Activated CD4-positive, CD25-positive, alpha-beta regulatory T cell (primary cell): ENCODE measurements at regions not wholly inside any gene's neighbourhood (a gene's known extent, or its start where the extent isn't known, plus 50 kb on each side); places are given as distances from the start of the nearest gene placed in this dataset.
A peak's percentile ranks its signal among the peaks of the same experiment; 100 is the strongest.
"Not testable (repeated sequence)": the region's sequence is repeated elsewhere in the genome, so short reads cannot be mapped to it uniquely, and the experiment has no call there.

ENCODE experiments used
- DNase-seq, 4 experiments: peaks; one replicate each; lab custom pipeline; 2025; lab: John Stamatoyannopoulos, UW

DNA sequence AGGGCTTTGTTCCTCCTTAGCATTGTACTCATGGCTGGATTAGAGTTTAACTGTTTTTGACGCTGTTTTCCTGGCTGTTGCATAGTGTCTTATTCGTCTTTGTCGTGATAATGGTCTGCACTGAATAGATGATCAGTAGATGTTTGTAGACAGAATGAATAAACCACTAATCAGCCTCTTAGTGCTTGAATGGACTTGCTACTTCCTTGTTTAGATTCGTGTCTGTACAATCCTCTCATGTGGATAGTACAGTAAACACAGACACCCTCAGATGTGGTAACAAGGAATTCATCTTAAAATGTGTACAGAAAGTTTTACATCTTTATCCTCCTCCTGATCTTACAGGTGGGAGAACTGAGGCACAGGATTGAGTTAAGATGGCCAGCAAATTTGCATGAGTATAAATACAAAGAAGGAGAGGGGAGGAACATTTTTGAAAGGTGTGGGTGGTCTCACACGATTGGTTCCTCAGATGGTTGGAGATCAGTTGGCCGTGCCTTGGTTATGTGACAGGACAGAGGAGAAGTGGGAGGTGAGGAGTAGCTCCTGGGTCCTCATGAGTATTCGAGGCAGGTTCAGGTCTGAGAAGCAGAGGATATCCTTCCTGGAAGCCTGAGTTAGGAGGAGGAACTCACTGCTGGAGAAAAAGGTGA is 196.0 kb downstream of the KLRB1 start:
- DNase-seq, result not testable (repeated sequence)

DNA sequence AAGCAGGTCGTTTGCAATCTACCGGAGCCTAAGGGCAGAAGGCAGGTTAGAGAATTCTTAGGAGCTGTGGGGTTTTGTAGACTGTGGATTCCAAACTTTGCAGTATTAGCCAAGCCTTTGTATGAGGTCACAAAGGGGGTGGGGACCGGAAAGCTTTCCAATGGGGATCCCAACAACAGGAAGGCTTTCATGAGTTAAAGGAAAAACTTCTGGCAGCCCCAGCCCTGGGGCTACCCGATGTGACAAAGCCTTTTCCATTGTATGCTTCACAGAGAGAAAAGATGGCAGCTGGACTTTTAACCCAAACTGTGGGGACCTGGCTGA is 199.2 kb upstream of the PZP start:
- DNase-seq, result not testable (repeated sequence)

DNA sequence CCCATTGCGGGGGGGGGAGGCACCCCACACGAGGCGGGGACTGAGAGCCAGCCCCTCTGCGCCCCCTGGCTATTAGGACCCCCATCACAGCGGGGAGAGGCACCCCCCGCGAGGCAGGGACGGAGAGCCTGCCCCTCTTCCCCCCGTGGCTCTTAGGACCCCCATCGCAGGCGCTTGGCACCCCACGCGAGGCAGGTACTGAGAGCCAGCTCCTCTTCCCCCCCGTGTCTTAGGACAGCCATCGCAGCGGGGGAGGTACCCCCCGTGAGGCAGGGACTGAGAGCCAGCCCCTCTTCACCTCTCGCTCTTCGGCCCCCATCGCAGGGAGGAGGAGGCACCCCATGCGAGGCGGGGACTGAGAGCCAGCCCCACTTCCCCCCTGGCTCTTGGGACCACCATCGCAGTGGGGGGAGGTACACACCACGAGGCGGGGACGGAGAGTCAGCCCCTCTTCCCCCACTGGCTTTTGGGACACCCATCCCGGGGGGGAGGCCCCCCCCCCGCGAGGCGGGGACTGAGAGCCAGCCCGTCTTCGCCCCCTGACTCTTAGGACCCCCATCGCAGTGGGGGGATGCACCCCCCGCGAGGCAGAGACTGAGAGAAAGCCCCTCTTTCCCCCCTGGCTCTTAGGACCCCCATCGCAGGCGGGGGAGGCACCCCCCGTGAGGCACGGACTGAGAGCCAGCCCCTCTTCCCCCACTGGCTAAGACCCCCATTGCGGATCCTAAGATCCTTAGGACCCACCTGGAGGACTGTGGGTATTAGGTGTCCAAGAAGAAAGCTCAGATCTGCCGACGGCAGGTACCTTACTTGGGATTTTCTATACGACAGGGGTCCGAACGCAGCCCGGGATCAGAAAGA is 198.6 kb upstream of the PZP start:
- no peak for DNase-seq

DNA sequence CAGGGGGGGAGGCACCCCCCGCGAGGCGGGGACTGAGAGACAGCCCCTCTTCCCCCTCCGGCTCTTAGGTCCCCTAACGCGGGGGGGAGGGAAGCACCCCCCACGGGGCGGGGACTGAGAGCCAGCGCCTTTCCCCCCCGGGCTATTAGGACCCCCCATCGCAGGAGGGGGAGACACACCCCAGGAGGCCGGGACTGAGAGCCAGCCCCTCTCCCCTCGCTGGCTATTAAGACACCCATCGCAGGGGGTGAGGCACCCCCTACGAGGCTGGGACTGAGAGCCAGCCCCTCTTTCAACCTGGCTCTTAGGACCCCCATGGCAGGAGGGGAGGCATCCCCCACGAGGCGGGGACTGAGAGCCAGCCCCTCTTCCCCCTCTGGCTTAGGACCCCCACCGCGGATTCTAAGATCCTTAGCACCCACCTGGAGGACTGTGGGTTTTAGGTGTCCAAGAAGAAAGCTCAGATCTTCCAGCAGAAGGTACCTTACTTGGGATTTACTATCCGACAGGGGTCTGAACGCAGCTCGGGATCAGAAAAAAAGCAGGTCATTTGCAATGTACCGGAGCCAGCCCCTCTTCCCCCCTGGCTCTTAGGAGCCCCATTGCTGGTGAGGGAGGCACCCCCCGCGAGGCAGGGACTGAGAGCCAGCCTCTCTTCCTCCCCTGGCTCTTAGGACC is 197.8 kb upstream of the PZP start:
- DNase-seq, result no peak

DNA sequence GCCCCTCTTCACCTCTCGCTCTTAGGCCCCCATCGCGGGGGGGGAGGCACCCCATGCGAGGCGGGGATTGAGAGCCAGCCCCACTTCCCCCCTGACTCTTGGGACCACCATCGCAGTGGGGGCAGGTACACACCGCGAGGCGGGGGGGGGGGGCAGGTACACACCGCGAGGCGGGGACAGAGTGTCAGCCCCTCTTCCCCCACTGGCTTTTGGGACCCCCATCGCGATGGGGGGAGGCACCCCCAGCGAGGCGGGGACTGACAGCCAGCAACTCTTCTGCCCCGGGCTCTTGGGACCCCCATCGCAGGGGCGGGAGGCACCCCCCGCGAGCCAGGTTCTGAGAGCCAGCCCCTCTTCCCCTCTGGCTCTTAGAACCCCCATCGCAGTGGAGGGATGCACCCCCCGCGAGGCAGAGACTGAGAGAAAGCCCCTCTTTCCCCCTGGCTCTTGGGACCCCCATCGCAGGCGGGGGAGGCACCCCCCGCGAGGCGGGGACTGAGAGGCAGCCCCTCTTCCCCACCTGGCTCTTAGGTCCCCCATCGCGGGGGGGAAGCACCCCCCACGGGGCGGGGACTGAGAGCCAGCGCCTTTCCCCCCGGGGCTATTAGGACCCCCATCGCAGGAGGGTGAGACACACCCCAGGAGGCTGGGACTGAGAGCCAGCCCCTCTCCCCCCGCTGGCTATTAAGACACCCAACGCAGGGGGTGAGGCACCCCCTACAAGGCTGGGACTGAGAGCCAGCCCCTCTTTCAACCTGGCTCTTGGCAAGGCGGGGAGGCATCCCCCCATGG is 196.5 kb upstream of the PZP start:
- DNase-seq, result peak; percentile 7 to 32 (median 20)

DNA sequence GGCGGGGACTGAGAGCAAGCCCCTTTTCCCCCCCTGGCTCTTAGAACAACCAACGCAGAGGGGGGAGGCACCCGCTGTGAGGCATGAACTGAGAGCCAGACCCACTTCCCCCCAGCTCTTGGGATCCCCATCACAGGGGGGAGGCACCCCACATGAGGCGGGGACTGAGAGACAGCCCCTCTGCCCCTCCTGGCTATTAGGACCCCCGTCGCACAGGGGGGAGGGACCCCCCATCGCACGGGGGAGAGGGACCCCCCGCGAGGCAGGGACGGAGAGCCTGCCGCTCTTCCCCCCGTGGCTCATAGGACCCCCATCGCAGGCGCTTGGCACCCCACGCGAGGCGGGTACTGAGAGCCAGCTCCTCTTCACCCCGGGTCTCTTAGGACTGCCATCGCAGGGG is 195.8 kb upstream of the PZP start:
- no peak for DNase-seq

DNA sequence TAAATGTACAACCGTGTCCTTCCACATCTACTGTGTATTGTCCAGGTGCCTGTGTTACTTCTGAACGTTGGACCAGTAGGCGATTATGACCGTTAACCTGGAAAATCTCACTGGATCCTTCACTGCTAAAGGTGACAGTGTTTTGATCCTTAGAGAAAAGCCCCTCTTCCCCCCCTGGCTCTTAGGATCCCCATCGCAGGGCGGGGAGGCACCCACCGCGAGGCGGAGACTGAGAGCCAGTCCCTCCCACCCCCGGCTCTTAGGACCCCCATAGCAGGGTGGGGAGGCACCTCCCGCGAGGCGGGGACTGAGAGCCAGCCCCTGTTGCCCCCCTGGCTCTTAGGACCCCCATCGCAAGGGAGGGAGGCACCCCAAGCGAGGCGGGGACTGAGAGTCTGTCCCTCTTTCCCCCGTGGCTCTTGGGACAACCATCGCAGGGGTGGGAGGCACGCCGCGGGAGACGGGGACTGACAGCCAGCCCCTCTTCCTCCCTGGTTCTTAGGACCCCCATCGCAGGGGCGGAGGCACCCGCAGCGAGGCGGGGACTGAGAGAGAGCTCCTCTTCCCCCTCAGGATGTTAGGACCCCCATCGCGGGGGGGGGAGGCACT is 194.3 kb upstream of the PZP start:
- DNase-seq, result not testable (repeated sequence)

DNA sequence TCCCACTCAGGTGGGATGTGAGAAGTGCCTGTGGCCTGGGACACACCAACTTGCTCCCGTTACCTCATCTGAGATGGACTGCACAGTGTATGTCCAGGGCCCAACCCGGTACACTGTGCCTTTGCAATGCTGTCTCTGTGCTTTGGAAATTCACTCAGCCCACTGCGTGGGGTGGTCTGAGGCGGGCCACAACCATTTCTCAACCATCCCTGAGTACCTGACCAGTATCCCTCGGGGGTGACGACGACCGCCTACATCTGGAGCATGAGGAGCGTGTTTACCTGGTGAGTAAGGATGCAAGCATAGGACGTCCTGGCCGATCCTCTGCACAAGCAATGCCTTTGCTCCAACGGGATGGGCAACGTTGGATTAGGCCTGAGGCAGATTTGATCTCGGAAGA is 188.2 kb upstream of the PZP start:
- not testable (repeated sequence) for DNase-seq

DNA sequence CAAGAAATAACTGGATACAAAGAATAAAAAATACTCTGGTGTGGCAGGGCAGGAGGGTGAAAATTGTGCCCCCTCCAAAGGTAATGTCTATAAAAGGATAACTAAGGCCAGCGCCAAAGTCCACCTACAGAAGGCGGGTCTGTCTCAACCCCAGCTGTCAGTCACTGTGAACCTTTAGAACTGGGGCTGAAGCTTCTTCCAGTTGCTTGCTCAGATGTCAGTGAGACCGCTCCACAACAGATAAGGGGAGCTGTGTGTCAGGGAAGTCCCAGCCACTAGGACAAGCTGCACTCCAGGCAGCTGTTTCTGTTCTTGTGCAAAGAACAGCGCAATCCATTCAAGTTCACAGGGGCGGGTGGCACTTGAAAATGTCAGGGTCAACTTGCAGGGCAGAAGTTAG is 187.0 kb upstream of the PZP start:
- not testable (repeated sequence) for DNase-seq

DNA sequence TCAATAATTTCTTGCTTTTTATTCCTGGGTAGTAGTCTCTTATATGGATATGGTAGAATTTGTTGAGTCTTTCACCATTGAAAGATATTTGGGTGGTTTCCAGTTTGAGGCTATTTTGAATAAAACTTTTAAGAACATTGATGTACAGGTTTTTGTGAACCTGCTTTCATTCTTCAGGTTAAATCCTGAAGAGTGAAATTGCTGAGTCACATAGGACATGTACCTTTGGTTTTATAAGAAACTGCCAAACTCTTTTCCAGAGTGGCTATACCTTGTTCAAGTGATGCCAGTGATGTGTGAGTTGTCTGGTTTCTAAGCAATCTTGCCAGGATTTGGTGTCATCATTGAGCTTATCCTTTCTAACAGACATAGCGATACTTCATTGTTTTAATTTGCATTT is 184.6 kb upstream of the PZP start:
- DNase-seq, result no peak

DNA sequence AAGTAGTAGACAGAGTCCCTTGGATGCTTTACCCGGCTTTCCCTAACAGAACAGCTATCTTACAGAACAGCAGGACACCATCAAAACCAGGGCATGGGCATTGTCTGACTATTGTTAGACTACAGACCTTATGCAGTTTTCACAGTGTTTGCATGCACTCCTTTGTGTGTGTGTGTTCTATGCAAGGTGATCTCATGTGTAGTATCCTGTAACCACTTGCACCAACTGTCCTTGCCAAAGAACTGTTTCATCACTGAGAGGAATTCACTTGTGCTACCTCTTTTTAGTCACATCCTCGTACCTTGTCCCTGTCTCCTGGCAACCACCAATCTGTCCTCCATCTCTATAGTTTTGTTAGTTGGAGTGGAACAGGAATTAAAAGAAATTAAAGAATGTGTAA is 183.6 kb upstream of the PZP start:
- DNase-seq, result no peak

DNA sequence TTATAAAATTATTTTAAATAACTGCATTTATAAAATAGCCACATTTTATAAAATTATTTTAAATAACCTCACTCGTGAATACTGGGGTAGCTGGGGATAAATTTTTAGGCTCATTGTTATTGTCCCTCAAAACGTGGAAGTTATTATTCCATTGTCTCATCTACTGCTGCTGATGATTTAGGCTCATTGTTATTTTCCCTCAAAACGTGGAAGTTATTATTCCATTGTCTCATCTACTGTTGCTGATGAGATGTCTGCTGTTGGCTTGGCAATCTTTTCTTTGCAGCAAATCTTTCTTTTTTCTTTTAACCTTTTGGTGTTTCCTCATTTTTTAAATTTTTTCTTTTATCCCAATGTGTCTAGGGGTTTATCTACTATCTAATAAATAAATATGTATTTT is 182.6 kb upstream of the PZP start:
- DNase-seq, result no peak

DNA sequence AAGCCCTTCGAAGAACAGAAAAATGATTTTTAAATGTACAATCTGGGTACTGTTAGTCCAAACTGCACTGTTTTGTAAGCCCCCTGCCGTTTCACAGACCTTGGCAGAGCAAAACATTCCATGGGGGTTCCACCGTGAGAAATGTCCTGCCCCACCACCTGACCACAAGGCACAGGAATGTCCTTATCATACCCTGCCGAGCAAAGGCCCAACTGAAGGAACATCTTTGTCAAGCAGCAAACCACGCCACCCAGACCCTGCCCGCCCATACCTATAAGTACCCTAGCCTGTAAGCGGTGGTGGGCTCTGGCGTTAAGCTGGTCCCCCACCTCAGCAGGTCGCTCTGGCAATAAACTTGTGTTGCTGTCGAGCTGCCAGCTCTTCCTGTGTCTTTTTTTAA is 181.6 kb upstream of the PZP start:
- no peak for DNase-seq

DNA sequence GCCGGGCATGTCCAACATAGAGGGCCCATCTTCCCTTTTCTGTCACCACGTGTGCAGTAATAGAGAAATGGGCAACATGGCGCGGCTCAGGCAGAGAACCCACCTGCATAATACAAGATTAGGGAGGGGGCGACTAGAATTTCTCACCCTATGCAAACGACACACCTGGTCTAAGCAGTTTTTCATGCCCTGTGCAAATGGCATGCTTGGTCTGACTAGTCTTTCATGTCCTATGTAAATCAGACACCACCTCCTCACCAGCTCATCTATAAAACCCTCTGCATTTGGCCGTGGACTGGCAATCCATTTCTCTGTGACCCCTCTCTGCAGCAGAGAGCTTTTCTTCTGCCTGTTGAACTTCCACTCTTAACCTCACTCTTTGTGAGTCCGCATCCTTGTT is 180.2 kb upstream of the PZP start:
- DNase-seq, result no peak

DNA sequence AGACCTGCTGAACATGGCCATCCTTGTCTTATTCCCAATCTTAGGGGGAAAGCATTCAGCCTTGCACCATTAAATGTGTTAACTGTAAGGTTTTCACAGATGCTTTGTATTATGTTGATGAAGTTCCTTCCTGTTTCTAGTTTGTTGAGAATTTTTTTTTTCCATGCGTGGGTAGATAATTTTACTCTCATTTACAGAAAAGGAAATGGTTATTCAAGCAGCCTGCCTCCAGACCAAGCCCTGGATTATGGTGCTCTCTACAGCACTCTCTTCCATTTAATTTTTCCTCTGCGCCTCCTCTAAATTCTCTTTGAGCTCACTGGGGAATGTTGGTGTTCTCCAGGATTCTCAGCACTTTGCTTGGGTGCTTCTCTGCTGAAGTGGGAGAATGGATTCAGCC is 179.3 kb upstream of the PZP start:
- DNase-seq, result no peak

DNA sequence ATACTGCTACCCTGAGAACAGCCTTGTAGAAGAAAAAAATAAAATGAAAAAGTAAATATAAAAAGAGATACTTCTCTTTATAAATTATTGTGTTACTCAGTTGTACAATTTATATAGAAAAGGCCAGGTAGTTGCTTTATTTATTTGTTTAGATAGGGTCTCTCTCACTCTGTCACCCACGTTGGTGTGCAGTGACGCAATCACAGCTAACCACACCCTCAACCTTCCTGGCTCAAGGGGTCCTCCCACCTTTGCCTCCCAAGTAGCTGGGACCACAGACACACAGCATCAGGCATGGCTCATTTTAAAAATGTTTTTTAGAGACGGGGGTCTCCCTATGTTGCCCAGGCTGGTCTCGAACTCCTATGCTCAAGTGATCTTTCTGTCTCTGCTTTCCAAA is 175.4 kb upstream of the PZP start:
- no peak for DNase-seq

DNA sequence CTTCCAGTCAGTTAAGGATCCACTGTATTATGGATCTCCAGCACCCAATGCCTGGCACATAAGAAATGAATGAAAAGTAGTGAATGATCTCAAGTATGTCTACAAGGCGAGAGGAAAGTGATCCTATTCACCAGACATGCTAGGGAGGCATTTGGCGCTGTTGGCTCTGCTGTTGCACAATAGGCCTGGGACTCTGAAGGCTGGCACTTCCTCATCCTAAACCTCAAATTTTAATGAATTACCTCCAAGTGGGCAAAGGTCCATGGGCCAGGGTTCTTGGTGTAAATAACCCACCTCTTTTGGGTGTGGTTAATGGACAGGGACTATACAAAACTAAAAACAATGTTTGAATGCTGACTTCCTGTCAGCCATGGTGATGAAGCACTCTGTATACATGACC is 173.4 kb upstream of the PZP start:
- DNase-seq, result no peak

DNA sequence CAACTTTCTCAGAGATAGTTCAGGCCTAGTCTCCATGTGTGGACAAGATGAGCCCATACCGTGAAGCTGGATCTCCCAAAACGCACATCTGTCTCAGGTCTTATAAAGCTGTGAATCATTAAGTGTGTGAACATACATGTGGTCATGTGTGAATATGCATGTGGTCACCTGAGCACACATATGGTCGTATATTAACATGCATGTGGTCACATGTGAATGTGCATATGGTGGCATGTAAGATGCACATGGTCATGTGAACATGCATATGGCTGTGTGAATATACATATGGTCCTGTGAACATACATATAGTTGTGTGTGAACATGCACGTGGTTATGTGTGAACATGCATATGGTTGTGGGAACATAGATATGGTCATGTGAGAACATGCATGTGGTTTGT is 172.5 kb upstream of the PZP start:
- DNase-seq, result no peak

DNA sequence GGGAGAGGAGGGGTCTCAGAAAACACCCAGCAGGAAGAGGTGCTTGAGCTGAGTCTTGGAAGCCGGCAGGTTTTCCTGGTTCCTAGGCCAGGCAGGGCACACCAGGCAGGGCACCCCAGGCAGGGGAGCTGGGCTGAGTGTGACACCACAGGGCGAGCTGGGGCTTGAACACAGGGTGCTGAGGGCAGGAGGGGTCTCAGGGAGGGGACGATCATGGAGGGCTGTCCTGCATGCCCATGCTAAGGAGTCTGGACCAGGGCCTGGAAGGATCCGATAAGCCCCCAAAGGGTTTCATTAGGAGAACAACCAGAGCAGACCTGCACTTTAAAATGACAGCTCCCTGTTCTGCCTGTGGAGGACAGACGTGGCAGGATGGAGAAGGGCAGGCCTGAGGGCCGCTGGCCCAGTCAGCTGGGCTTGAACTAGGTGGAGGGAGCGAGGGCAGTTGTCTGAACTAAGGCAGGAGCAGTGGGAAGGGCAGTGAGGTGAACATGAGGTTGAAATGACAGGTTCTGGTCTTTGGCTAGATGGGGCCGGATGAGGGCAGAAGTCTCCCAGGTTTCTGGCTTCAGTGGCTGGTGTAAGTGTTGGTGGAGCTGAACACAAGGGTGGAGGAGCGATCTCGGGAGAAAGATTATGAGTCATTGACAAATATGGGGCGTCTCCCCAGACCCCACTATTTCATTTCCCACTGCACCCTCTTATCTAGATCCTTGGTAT is 171.0 kb upstream of the PZP start:
- no peak for DNase-seq

DNA sequence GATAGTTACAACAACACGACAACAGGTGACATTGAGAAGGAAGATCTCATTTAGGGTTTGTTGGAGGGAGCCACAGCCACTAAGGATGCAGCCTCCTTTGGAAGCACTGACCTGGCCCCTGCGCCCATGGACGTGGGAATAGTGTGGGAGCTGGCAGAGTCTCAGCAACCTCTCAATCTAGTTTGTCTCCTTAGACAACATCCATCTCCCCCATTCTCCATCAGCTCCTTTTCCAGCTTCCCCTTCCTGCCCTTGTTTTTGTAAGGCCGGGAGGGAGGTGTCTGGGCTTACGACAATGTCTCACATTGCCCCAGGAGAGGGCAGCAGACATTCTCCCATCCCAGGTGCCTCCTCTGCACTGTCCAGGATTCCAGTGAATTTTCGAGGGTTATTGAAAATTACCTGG is 170.2 kb upstream of the PZP start:
- DNase-seq, result no peak

DNA sequence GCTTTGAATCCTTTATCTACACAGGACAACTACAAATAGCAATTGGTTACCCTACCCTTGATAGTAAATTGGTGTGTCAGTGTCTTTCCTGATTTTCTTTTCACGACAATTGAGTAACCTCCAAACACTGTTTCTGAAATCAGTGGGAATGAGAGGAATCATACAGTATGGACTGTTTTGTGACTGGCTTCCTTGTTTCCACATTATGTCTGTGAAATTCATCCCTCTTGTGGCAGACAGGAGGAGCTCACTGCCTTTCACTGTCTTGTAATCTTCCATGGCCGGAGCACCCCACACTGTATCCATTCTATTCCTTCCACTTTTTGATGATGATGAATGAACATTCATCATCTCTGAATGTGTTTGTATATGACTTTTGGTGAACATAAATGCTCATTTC is 164.0 kb upstream of the PZP start:
- no peak for DNase-seq
